ENCODE measurements at regions not wholly inside any gene's neighbourhood (a gene's known extent, or its start where the extent isn't known, plus 50 kb on each side); places are given as distances from the start of the nearest gene placed in this dataset.
"Not testable (repeated sequence)": the region's sequence is repeated elsewhere in the genome, so short reads cannot be mapped to it uniquely, and the experiment has no call there.

- 0% methylated on average over 3 of the region's 4 CpGs for WGBS (ENCODE audit: low lambda C conversion rate)
- ChIA-PET POLR2A (no interaction called here), CTCF (ENCODE audit: low intra/inter-chr PET ratio, low total read pairs) (no interaction called here)
- intact Hi-C loops (cut with micrococcal nuclease; ENCODE audit: unreplicated experiment): no loop called here
- TF ChIP-seq CEBPG (CRISPR knock-in tag; IDR thresholded peaks at IDR 0.05): peak; percentile 43
- TF ChIP-seq CEBPB (IDR thresholded peaks at IDR 0.05; ENCODE audit: borderline replicate concordance, low read depth, low read length): peak; percentile 63; the same call in 1 of the 2 replicates
- TF ChIP-seq ZNF3 (CRISPR knock-in tag; IDR thresholded peaks at IDR 0.05): no peak
- no peak for TF ChIP-seq ZNF691 (CRISPR knock-in tag; IDR thresholded peaks at IDR 0.05; ENCODE audit: borderline replicate concordance, low read depth)
- no peak for TF ChIP-seq SOX5 (CRISPR knock-in tag; IDR thresholded peaks at IDR 0.05; ENCODE audit: borderline replicate concordance)
- no peak for TF ChIP-seq ZNF552 (CRISPR knock-in tag; IDR thresholded peaks at IDR 0.05; ENCODE audit: borderline replicate concordance)
- no peak for TF ChIP-seq ISL2 (CRISPR knock-in tag; IDR thresholded peaks at IDR 0.05)
- TF ChIP-seq HNF4A (CRISPR knock-in tag; IDR thresholded peaks at IDR 0.05): peak; percentile 52
- Histone ChIP-seq H2AFZ (ENCODE audit: low read length) (no peak overlapping the region), H3K9ac (ENCODE audit: insufficient read depth, low read depth, low read length) (no peak overlapping the region), H3K4me3 (replicated peaks in 1 of 3; ENCODE audit: insufficient read depth in 1 of 3, low read depth in 2 of 3, low read length in 3 of 3) (no peak overlapping the region), H3K4me2 (ENCODE audit: low read depth, low read length) (no peak overlapping the region), H3K9me3 (ENCODE audit: low read length) (no peaks in the 10 kb centered on the region), H4K20me1 (ENCODE audit: insufficient read depth, low read length) (no peaks in the 10 kb centered on the region), H3K27me3 (ENCODE audit: control insufficient read depth in 1 of 2, insufficient read depth in 2 of 2, low read length in 2 of 2) (no peaks in the 10 kb centered on the region), H3K36me3 (replicated peaks in 1 of 2; ENCODE audit: control insufficient read depth in 1 of 2, insufficient read depth in 2 of 2, low read length in 2 of 2) (no peaks in the 10 kb centered on the region), H3K79me2 (ENCODE audit: insufficient read depth, low read length) (no peaks in the 10 kb centered on the region), H3K4me1 (ENCODE audit: insufficient read depth, low read length) (no peaks in the 10 kb centered on the region; the same call in 1 of the 2 replicates), H3K27ac (ENCODE audit: extremely low read length, insufficient read depth, low read length) (no peak overlapping the region)
- no TSS peak for BruUV-seq (replicated peaks)
- DNase-seq (ENCODE audit: low spot score) (peak; percentile 26), ATAC-seq (peak; percentile 80), FAIRE-seq (no peak)
- in situ Hi-C loops (cut with HindIII; ENCODE audit: extremely low pct_ligation_motif_present, low pct_unique_long_range_greater_than_20kb): no loop called here
Observed at GRCh38 chr7:108653526-108653925, 83.9 kb downstream of the DNAJB9 start.

- CTCF ChIA-PET (ENCODE audit: low intra/inter-chr PET ratio, low total read pairs); FAIRE-seq: not testable (repeated sequence)
Observed at GRCh38 chr7:108657140-108657726, 87.6 kb downstream of the DNAJB9 start.

More at GRCh38 chr7:108657140-108657726, 87.6 kb downstream of the DNAJB9 start:
- H4K20me1 ChIP-seq (ENCODE audit: insufficient read depth, low read length); H3K27ac ChIP-seq (ENCODE audit: extremely low read length, insufficient read depth, low read length); ATAC-seq; H2AFZ ChIP-seq (ENCODE audit: low read length); in situ Hi-C loops (cut with HindIII; ENCODE audit: extremely low pct_ligation_motif_present, low pct_unique_long_range_greater_than_20kb); H3K79me2 ChIP-seq (ENCODE audit: insufficient read depth, low read length); DNase-seq (ENCODE audit: low spot score); BruUV-seq (replicated peaks); H3K27me3 ChIP-seq (ENCODE audit: control insufficient read depth in 1 of 2, insufficient read depth in 2 of 2, low read length in 2 of 2); POLR2A ChIA-PET; H3K4me2 ChIP-seq (ENCODE audit: low read depth, low read length); H3K36me3 ChIP-seq (replicated peaks in 1 of 2; ENCODE audit: control insufficient read depth in 1 of 2, insufficient read depth in 2 of 2, low read length in 2 of 2); H3K4me1 ChIP-seq (ENCODE audit: insufficient read depth, low read length); H3K9me3 ChIP-seq (ENCODE audit: low read length); H3K4me3 ChIP-seq (replicated peaks in 1 of 3; ENCODE audit: insufficient read depth in 1 of 3, low read depth in 2 of 3, low read length in 3 of 3); intact Hi-C loops (cut with micrococcal nuclease; ENCODE audit: unreplicated experiment); H3K9ac ChIP-seq (ENCODE audit: insufficient read depth, low read depth, low read length): not testable (repeated sequence)
- WGBS (ENCODE audit: low lambda C conversion rate): 56% methylated on average over 7 of the region's 37 CpGs
